Upper lobe of right lung (tissue), 1 donor: ENCODE measurements at regions not wholly inside any gene's neighbourhood (a gene's known extent, or its start where the extent isn't known, plus 50 kb on each side); places are given as distances from the start of the nearest gene placed in this dataset.

Experiments used
- ATAC-seq: fragments of 200-7000 bp; cut with Tn5 transposase; one replicate; pipeline ENCODE4 v1.9.1; 2020; ENCODE audit warnings: mild to moderate bottlenecking, moderate library complexity
- DNase-seq: peaks from one replicate; pipeline ENCODE4 v3.0.0-alpha.2; 2020
- H3K27ac ChIP-seq: fragments of 200-600 bp; one replicate; pipeline ENCODE4 v1.8.0; 2022
- H3K27me3 ChIP-seq: fragments of 200-600 bp; one replicate; pipeline ENCODE4 v1.8.0; 2022; ENCODE audit warnings: mild to moderate bottlenecking
- H3K36me3 ChIP-seq: fragments of 200-600 bp; one replicate; pipeline ENCODE4 v1.8.0; 2022
- H3K4me1 ChIP-seq: fragments of 200-600 bp; one replicate; pipeline ENCODE4 v1.8.0; 2022
- H3K4me3 ChIP-seq: fragments of 200-600 bp; one replicate; pipeline ENCODE4 v1.8.0; 2022; ENCODE audit warnings: mild to moderate bottlenecking
- H3K9me3 ChIP-seq: fragments of 200-600 bp; one replicate; pipeline ENCODE4 v1.8.0; 2022
- CTCF ChIP-seq: fragments of 200-600 bp; IDR thresholded peaks from one replicate; pipeline ENCODE4 v1.8.0; 2022; ENCODE audit warnings: antibody characterized with exemption
- intact Hi-C: fragments of 100-400 bp; cut with DNase I; formaldehyde crosslinking; loops from one replicate; pipeline ENCODE4 v1.11.0; 2022
- donor health status: DM: no; HTN: yes; CAD: no; lungs with severe emphysema.

- ATAC-seq: no peak
- Histone ChIP-seq H3K36me3 (no peaks in the 10 kb centered on the region), H3K4me1 (no peaks in the 10 kb centered on the region), H3K4me3 (no peak overlapping the region), H3K27ac (no peak overlapping the region), H3K9me3 (no peaks in the 10 kb centered on the region), H3K27me3 (no peaks in the 10 kb centered on the region)
- no peak for DNase-seq
- intact Hi-C loops: no loop called here
- TF ChIP-seq CTCF: no peak
Measured at GRCh38 chr1:189151361-189151760, 1326.3 kb downstream of the BRINP3 start.

GRCh38 chr1:189152685-189153084 lies 1325.0 kb downstream of the BRINP3 start:
- intact Hi-C loops: no loop called here
- Histone ChIP-seq H3K36me3 (no peaks in the 10 kb centered on the region), H3K27ac (no peak overlapping the region), H3K9me3 (no peaks in the 10 kb centered on the region), H3K4me1 (no peaks in the 10 kb centered on the region), H3K4me3 (no peak overlapping the region), H3K27me3 (no peaks in the 10 kb centered on the region)
- ATAC-seq (no peak), DNase-seq (no peak)
- no peak for TF ChIP-seq CTCF

GRCh38 chr1:189158155-189158554 lies 1319.5 kb downstream of the BRINP3 start:
- Histone ChIP-seq H3K4me1 (no peaks in the 10 kb centered on the region), H3K4me3 (no peak overlapping the region), H3K9me3 (no peaks in the 10 kb centered on the region), H3K36me3 (no peaks in the 10 kb centered on the region), H3K27ac (no peak overlapping the region), H3K27me3 (no peaks in the 10 kb centered on the region)
- DNase-seq (no peak), ATAC-seq (no peak)
- no peak for TF ChIP-seq CTCF
- intact Hi-C loops: no loop called here

- DNase-seq (no peak), ATAC-seq (no peak)
- intact Hi-C loops: no loop called here
- TF ChIP-seq CTCF: no peak
- Histone ChIP-seq H3K4me3 (no peak overlapping the region), H3K27ac (no peak overlapping the region), H3K36me3 (no peaks in the 10 kb centered on the region), H3K4me1 (no peaks in the 10 kb centered on the region), H3K27me3 (no peaks in the 10 kb centered on the region), H3K9me3 (no peaks in the 10 kb centered on the region)
Measured at GRCh38 chr1:189175889-189176288, 1301.8 kb downstream of the BRINP3 start.

- H3K36me3 ChIP-seq: no peaks in the 10 kb centered on the region
- TF ChIP-seq CTCF: no peak
- ATAC-seq: no peak
- no peak for DNase-seq
- intact Hi-C loops: no loop called here
- no peaks in the 10 kb centered on the region for H3K4me1 ChIP-seq
- no peaks in the 10 kb centered on the region for H3K9me3 ChIP-seq
- H3K27ac ChIP-seq: no peak overlapping the region
- no peak overlapping the region for H3K4me3 ChIP-seq
- H3K27me3 ChIP-seq: no peaks in the 10 kb centered on the region
Measured at GRCh38 chr1:189180057-189180456, 1297.6 kb downstream of the BRINP3 start.

GRCh38 chr1:189185097-189185496 lies 1292.6 kb downstream of the BRINP3 start:
- no peaks in the 10 kb centered on the region for H3K4me1 ChIP-seq
- no peak overlapping the region for H3K4me3 ChIP-seq
- intact Hi-C loops: no loop called here
- no peak for DNase-seq
- H3K27ac ChIP-seq: no peak overlapping the region
- TF ChIP-seq CTCF: no peak
- H3K27me3 ChIP-seq: no peaks in the 10 kb centered on the region
- ATAC-seq: no peak
- H3K9me3 ChIP-seq: no peaks in the 10 kb centered on the region
- H3K36me3 ChIP-seq: no peaks in the 10 kb centered on the region
